ENCODE measurements at regions not wholly inside any gene's neighbourhood (a gene's known extent, or its start where the extent isn't known, plus 50 kb on each side); places are given as distances from the start of the nearest gene placed in this dataset.
"Not testable (repeated sequence)": the region's sequence is repeated elsewhere in the genome, so short reads cannot be mapped to it uniquely, and the experiment has no call there.

- 85% methylated on average over 13 of the region's 13 CpGs for WGBS
- no peaks in the 10 kb centered on the region for H3K36me3 ChIP-seq (ENCODE audit: insufficient read depth)
- no peak overlapping the region for H3K4me3 ChIP-seq (ENCODE audit: low read depth, low read length)
- no peak overlapping the region for H3K27ac ChIP-seq (ENCODE audit: low read depth)
- DNase-seq (ENCODE audit: extremely low spot score): no peak
- no peaks in the 10 kb centered on the region for H3K4me1 ChIP-seq (ENCODE audit: insufficient read depth)
Measured at GRCh38 chr11:71322861-71323582, 70.6 kb upstream of the SHANK2 start.

- H3K27ac ChIP-seq (ENCODE audit: low read depth): no peak overlapping the region
- DNase-seq (ENCODE audit: extremely low spot score): no peak
- no peak overlapping the region for H3K4me3 ChIP-seq (ENCODE audit: low read depth, low read length)
- no peaks in the 10 kb centered on the region for H3K4me1 ChIP-seq (ENCODE audit: insufficient read depth)
- WGBS: 91% methylated on average over 12 of the region's 12 CpGs
- H3K36me3 ChIP-seq (ENCODE audit: insufficient read depth): no peaks in the 10 kb centered on the region
Measured at GRCh38 chr11:71322192-71322735, 69.9 kb upstream of the SHANK2 start.

GRCh38 chr11:71321433-71322191, 69.2 kb upstream of the SHANK2 start:
- Histone ChIP-seq H3K27ac (ENCODE audit: low read depth) (no peak overlapping the region), H3K4me3 (ENCODE audit: low read depth, low read length) (no peak overlapping the region), H3K36me3 (ENCODE audit: insufficient read depth) (no peaks in the 10 kb centered on the region), H3K4me1 (ENCODE audit: insufficient read depth) (no peaks in the 10 kb centered on the region)
- WGBS: 81% methylated on average over 11 of the region's 11 CpGs
- no peak for DNase-seq (ENCODE audit: extremely low spot score)

- Histone ChIP-seq H3K4me1 (ENCODE audit: insufficient read depth) (no peaks in the 10 kb centered on the region), H3K36me3 (ENCODE audit: insufficient read depth) (no peaks in the 10 kb centered on the region), H3K4me3 (ENCODE audit: low read depth, low read length) (no peak overlapping the region), H3K27ac (ENCODE audit: low read depth) (no peak overlapping the region)
- DNase-seq (ENCODE audit: extremely low spot score): no peak
- WGBS: 90% methylated on average over 1 of the region's 1 CpG
Measured at GRCh38 chr11:71316701-71317100, 64.3 kb upstream of the SHANK2 start.

GRCh38 chr11:71312616-71313015, 60.2 kb upstream of the SHANK2 start:
- H3K36me3 ChIP-seq (ENCODE audit: insufficient read depth); DNase-seq (ENCODE audit: extremely low spot score); H3K4me3 ChIP-seq (ENCODE audit: low read depth, low read length); H3K4me1 ChIP-seq (ENCODE audit: insufficient read depth); H3K27ac ChIP-seq (ENCODE audit: low read depth): not testable (repeated sequence)
- 81% methylated on average over 9 of the region's 9 CpGs for WGBS

GRCh38 chr11:71311928-71312510, 59.6 kb upstream of the SHANK2 start:
- H3K27ac ChIP-seq (ENCODE audit: low read depth): no peak overlapping the region
- H3K4me3 ChIP-seq (ENCODE audit: low read depth, low read length): no peak overlapping the region
- H3K36me3 ChIP-seq (ENCODE audit: insufficient read depth): no peaks in the 10 kb centered on the region
- H3K4me1 ChIP-seq (ENCODE audit: insufficient read depth): no peaks in the 10 kb centered on the region
- no peak for DNase-seq (ENCODE audit: extremely low spot score)
- WGBS: 78% methylated on average over 15 of the region's 15 CpGs

- Histone ChIP-seq H3K27ac (ENCODE audit: low read depth) (no peak overlapping the region), H3K4me3 (ENCODE audit: low read depth, low read length) (no peak overlapping the region), H3K36me3 (ENCODE audit: insufficient read depth) (no peaks in the 10 kb centered on the region), H3K4me1 (ENCODE audit: insufficient read depth) (no peaks in the 10 kb centered on the region)
- WGBS: 86% methylated on average over 13 of the region's 13 CpGs
- no peak for DNase-seq (ENCODE audit: extremely low spot score)
Measured at GRCh38 chr11:71311176-71311925, 59.0 kb upstream of the SHANK2 start.

- Histone ChIP-seq H3K36me3 (ENCODE audit: insufficient read depth) (no peaks in the 10 kb centered on the region), H3K27ac (ENCODE audit: low read depth) (no peak overlapping the region), H3K4me1 (ENCODE audit: insufficient read depth) (no peaks in the 10 kb centered on the region), H3K4me3 (ENCODE audit: low read depth, low read length) (no peak overlapping the region)
- WGBS: 88% methylated on average over 4 of the region's 4 CpGs
- no peak for DNase-seq (ENCODE audit: extremely low spot score)
Measured at GRCh38 chr11:71310184-71310583, 57.8 kb upstream of the SHANK2 start.

- no peak overlapping the region for H3K27ac ChIP-seq (ENCODE audit: low read depth)
- no peaks in the 10 kb centered on the region for H3K4me1 ChIP-seq (ENCODE audit: insufficient read depth)
- H3K36me3 ChIP-seq (ENCODE audit: insufficient read depth): no peaks in the 10 kb centered on the region
- WGBS: 85% methylated on average over 1 of the region's 1 CpG
- H3K4me3 ChIP-seq (ENCODE audit: low read depth, low read length): no peak overlapping the region
- no peak for DNase-seq (ENCODE audit: extremely low spot score)
Measured at GRCh38 chr11:71309611-71310010, 57.2 kb upstream of the SHANK2 start.

- no peak for DNase-seq (ENCODE audit: extremely low spot score)
- 88% methylated on average over 7 of the region's 7 CpGs for WGBS
- H3K4me1 ChIP-seq (ENCODE audit: insufficient read depth): no peaks in the 10 kb centered on the region
- H3K36me3 ChIP-seq (ENCODE audit: insufficient read depth): no peaks in the 10 kb centered on the region
- no peak overlapping the region for H3K27ac ChIP-seq (ENCODE audit: low read depth)
- no peak overlapping the region for H3K4me3 ChIP-seq (ENCODE audit: low read depth, low read length)
Measured at GRCh38 chr11:71309181-71309580, 56.8 kb upstream of the SHANK2 start.

GRCh38 chr11:71307811-71308645, 55.7 kb upstream of the SHANK2 start:
- DNase-seq (ENCODE audit: extremely low spot score): no peak
- 76% methylated on average over 5 of the region's 5 CpGs for WGBS
- no peak overlapping the region for H3K4me3 ChIP-seq (ENCODE audit: low read depth, low read length)
- H3K36me3 ChIP-seq (ENCODE audit: insufficient read depth): no peaks in the 10 kb centered on the region
- no peak overlapping the region for H3K27ac ChIP-seq (ENCODE audit: low read depth)
- H3K4me1 ChIP-seq (ENCODE audit: insufficient read depth): no peaks in the 10 kb centered on the region

- Histone ChIP-seq H3K4me3 (ENCODE audit: low read depth, low read length) (no peak overlapping the region), H3K36me3 (ENCODE audit: insufficient read depth) (no peaks in the 10 kb centered on the region), H3K27ac (ENCODE audit: low read depth) (no peak overlapping the region), H3K4me1 (ENCODE audit: insufficient read depth) (no peaks in the 10 kb centered on the region)
- 83% methylated on average over 18 of the region's 18 CpGs for WGBS
- no peak for DNase-seq (ENCODE audit: extremely low spot score)
Measured at GRCh38 chr11:71305451-71306125, 53.2 kb upstream of the SHANK2 start.
